ENCODE measurements at regions not wholly inside any gene's neighbourhood (a gene's known extent, or its start where the extent isn't known, plus 50 kb on each side); places are given as distances from the start of the nearest gene placed in this dataset.
"Not testable (repeated sequence)": the region's sequence is repeated elsewhere in the genome, so short reads cannot be mapped to it uniquely, and the experiment has no call there.

DNA sequence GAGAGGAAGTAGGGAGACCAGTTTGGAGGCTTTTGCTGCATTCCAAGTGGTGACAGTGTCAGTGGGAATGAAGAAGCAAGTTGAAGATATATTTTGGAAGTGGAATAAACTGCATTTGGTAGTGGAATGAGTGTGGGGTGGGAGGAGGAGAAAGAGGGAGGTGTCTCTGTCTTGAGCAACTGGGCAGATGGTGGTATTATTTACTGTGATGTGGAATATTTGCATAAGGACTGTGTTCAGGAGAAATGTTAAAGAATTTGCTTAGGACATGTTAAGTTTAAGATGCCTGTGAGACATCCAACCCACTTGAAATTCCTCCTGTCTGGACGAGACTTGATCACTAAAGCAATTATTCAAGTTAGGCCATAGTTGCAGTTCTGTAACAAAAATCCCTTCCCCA lies 448.9 kb upstream of the AMOT start:
- in situ Hi-C loops (cut with HindIII; ENCODE audit: low sequenced_read_pairs) = no loop called here
- DNase-seq (ENCODE audit: low spot score) = no peak

DNA sequence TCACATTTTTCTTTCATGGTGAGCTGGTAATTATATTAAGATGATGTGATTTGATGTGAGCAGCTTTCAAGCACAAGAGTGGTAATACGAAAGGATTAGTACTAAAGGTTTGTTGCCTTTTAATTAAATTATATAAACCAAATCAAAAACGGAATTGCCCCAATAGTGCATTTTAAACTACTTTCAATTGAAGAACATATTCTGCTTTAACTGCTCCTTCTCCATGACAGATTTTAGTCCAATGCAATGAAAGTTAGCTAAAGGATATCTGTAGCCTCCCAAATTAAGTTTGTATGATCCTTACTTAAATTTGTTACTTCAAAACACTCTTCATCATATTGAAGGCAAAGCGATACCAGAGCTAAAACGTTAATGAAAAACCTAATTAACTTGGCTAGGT lies 447.1 kb upstream of the AMOT start:
- DNase-seq (ENCODE audit: low spot score) = no peak
- in situ Hi-C loops (cut with HindIII; ENCODE audit: low sequenced_read_pairs) = no loop called here

DNA sequence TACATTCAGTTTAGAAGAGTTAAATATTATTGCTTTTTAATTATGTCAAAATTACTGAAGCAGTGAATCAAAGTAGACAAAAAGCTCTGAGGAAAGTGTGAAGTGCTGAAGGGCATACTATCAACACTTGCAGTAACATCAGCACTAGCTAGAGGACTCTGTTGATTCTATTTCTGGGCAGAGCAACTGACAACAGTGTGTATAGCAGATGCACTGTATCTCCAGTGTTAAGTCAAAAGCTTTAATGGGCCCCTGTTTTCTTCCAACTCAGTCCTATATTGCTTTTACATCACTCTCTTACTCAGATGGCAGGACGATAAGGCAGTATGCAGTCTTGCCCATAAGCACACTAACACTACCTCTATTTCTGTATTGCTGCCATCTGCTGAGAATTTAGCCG lies 435.2 kb upstream of the AMOT start:
- no peak for DNase-seq (ENCODE audit: low spot score)
- in situ Hi-C loops (cut with HindIII; ENCODE audit: low sequenced_read_pairs) = no loop called here

DNA sequence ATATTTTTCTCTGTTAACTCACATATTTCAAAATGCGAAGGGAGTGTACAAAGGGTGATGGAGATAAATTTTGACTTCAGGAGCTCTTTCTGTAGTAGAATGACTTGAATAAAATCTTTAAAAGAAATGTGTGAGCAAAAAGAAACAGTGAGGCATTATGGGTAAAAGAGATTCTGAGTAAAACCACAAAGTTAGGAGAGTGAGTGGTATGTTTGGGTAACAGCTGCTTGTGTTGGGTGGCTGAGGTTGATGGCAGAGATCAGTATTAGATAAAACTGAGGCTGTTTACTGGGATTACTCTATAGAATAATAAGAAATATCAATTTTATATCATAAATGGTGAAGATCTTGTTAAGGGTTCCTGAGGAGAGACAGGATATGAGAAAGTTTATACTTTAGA lies 434.2 kb upstream of the AMOT start:
- in situ Hi-C loops (cut with HindIII; ENCODE audit: low sequenced_read_pairs) = no loop called here
- no peak for DNase-seq (ENCODE audit: low spot score)

DNA sequence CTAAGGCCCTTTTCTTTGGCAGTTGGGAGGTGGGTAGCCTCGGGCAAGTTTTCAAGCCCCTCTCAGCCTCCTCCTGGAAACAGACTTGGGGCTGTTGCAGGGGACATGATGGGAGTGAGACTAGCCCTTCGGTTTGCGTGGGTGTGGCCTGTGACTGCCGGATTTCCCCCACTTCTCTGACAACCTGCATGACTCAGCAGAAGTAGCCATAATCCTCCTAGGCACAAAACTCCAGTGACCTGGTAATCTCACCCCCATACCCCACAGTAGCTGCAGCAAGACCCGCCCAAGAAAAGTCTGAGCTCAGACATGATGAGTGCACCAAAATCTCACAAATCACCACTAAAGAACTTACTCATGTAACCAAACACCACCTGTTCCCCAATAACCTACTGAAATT lies 433.7 kb upstream of the AMOT start:
- in situ Hi-C loops (cut with HindIII; ENCODE audit: low sequenced_read_pairs) = no loop called here
- no peak for DNase-seq (ENCODE audit: low spot score)

DNA sequence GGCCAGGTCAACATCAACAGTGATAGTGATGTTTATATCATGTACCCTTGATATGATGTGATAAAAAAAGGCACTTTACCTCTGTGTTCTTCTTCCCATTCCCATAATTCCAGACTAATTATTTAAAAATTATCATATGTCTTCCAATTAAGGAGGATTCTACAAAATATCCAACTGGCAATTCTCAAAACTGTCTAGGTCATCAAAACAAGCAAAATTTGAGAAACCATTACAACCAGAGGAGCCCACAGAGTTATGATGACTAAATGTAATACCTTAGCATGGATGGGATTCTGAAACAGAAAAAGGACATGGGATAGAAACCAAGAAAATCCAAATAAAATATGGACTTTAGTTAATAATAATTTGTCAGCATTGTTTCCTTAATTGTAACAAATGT lies 428.6 kb upstream of the AMOT start:
- in situ Hi-C loops (cut with HindIII; ENCODE audit: low sequenced_read_pairs) = no loop called here
- no peak for DNase-seq (ENCODE audit: low spot score)

DNA sequence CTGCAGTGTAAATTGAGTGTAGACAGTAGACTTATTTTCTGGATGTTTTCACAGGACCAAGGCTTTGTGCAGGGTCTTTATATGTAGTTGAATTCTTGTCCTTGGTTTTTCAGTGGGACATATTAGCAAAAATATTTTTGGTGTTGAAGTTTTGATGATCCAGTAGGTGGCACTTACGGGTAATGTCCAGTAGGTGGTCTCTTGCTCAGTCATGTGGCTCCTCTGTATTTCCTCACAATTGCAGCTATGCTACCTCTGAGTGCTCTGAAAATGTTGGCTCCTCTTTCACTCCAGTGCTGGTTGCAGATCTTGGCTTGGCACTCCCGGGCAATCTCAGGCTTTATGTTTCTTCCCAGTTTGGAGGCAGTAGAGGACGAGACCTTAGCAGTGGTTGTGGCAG lies 419.8 kb upstream of the AMOT start:
- no peak for DNase-seq (ENCODE audit: low spot score)
- in situ Hi-C loops (cut with HindIII; ENCODE audit: low sequenced_read_pairs) = no loop called here

DNA sequence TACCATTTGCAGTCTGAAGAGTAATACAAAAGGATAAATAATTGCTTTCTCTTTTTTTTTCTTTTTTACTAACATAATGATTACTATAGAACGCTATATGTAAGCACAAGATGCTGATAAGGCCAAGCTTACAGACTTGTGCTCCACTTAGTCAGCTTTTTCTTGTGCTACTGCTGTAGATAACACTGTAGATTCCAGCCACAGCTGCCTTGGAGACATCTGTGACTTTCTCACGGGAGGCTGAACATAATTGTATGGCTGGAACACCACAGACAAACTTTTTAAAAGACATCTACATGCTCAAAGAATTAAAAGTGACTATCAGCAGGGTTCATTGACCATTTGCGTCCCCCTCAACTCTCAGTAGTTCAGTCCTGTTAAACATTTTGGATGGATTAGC lies 381.7 kb upstream of the AMOT start:
- in situ Hi-C loops (cut with HindIII; ENCODE audit: low sequenced_read_pairs) = no loop called here
- DNase-seq (ENCODE audit: low spot score) = no peak

DNA sequence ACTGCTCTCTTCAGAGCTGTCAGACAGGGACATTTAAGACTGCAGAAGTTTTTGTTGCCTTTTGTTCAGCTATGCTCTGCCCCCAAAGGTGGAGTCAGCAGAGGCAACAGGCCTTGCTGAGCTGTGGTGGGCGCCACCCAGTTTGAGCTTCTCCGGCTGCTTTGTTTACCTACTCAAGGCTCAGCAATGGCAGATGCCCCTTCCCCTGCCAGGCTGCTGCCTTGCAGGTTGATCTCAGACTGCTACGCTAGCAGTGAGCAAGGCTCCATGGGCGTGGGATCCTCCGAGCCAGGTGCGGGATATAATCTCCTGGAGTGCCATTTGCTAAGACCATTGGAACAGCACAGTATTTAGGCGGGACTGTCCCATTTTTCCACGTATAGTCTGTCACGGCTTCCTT lies 371.4 kb upstream of the AMOT start:
- no peak for DNase-seq (ENCODE audit: low spot score)
- in situ Hi-C loops (cut with HindIII; ENCODE audit: low sequenced_read_pairs) = no loop called here

DNA sequence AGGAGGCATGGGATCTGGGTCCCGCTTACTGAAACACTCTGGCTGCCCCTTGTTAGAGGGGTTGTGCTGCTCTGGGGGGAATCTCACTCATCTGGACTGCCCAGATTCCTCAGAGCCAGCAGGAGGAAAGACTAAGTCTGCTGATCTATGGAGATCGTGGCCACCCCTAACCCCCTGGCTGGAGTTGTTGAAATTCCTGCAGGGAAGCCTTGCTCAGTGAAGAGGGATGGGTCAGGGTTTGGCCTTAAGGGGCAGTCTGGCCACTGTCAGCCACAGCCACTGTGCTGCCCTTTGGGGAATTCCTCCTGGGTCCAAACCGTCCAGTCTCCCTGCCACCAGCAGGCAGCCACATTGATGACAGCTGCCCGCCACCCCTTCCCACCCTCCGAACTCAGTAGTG lies 362.0 kb upstream of the AMOT start:
- DNase-seq (ENCODE audit: low spot score) = no peak
- in situ Hi-C loops (cut with HindIII; ENCODE audit: low sequenced_read_pairs) = no loop called here

DNA sequence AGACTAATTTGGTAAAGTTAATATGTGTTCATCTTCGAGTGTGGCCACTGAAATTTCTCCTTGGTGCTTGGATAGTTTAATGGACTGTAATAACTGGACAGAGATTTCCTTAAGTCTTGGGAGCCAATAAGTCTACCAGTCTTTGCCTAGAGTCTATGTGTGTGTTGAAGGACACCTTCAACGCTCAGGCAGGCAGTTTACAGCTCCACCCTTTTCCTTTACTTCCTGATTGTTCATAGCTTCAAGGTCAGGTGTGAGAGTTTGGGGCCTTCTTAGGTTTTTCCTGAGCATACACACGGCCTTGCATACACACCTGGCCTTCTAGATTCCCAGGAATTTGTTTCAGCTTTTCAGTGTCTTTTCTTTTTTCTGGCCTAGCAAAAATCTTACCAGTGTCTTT lies 355.3 kb upstream of the AMOT start:
- DNase-seq (ENCODE audit: low spot score) = no peak
- in situ Hi-C loops (cut with HindIII; ENCODE audit: low sequenced_read_pairs) = no loop called here

DNA sequence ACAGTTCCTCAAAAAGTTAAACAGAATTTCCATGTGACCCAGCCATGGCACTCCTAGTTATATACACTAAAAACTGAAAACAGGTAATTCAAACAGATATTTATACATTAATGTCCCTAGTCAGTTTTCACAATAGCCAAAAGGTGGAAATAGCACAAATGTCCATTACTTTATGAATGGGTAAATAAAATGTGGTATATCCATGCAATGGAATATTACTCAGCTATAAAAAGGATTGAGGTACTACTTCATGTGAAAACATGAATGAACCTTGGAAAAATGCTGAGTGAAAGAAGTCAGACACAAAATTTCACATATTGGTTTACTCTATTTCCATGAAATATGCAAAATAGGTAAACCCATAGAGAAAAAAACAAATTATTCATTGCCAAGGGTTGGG lies 351.8 kb upstream of the AMOT start:
- in situ Hi-C loops (cut with HindIII; ENCODE audit: low sequenced_read_pairs) = no loop called here

DNA sequence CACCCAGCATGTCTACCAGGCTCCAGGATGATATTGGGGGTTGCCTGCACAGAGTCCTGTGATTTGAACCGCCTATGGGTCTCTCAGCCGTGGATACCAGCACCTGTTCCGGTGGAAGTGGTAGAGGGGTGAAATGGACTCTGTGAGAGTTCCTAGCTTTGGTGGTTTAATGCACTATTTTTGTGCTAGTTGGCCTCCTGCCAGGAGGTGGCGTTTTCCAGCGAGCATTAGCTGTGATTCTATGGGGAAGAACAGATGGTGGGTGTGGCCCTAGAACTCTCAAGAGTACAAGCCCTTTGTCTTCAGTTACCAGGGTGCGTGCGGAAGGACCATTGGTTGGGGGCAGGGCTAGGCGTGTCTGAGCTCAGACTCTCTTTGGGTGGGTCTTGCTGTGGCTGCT lies 316.9 kb upstream of the AMOT start:
- in situ Hi-C loops (cut with HindIII; ENCODE audit: low sequenced_read_pairs) = no loop called here
- DNase-seq (ENCODE audit: low spot score) = no peak

More for the DNA sequence above, 351.8 kb upstream of the AMOT start:
- no peak for DNase-seq (ENCODE audit: low spot score)

DNA sequence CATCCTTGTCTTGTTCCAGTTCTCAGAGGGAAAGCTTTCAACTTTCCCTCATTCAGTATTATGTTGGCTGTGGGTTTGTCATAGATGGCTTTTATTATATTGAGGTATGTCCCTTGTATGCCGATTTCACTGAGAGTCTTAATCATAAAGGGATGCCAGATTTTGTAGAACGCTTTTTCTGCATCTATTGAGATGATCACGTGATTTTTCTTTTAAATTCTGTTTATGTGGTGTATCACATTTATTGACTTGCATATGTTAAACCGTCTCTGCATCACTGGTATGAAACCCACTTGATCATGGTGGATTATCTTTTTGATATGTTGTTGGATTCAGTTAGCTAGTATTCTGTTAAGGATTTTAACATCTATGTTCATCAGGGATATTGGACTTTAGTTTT lies 313.7 kb upstream of the AMOT start:
- in situ Hi-C loops (cut with HindIII; ENCODE audit: low sequenced_read_pairs) = not testable (repeated sequence)

DNA sequence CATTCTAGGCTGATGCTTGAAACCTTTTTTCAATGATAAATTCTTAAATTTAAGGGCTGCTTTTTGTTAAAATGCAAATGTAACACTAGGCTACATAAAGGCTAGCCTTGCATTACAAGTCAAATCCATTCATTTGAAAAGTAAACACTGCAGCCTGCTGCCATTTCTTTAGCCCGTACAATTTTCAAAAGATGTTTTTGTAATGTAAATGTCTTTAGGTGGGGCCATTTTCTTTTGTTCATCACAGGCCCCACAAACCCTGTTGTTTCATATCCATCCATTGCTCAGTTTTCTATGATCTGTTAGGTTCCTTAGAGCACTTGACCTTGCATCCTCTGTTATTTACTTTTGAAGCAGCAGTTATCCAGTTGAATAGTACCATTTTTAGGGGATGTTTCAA lies 296.2 kb upstream of the AMOT start:
- DNase-seq (ENCODE audit: low spot score) = no peak

More for the DNA sequence above, 313.7 kb upstream of the AMOT start:
- not testable (repeated sequence) for DNase-seq (ENCODE audit: low spot score)

DNA sequence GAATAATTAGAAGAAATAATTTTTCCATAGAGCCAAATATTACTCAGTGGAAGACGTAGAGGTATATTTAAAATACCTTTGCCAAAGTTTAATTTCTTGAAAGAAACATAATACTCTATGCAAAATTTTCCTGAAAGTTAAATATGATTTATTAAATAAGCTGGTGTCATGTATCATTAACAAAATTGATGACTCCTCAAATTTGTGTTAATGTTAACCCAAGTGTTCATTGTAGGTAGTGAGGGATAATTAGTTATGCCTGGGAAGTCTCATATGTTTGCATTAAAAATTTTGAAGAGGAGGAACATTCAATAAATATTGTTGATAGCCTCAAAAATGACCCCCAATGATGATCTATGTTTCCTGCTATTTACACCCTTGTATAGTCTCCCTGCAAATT lies 292.7 kb upstream of the AMOT start:
- no peak for DNase-seq (ENCODE audit: low spot score)
- in situ Hi-C loops (cut with HindIII; ENCODE audit: low sequenced_read_pairs) = no loop called here

More for the DNA sequence above, 296.2 kb upstream of the AMOT start:
- in situ Hi-C loops (cut with HindIII; ENCODE audit: low sequenced_read_pairs) = no loop called here

DNA sequence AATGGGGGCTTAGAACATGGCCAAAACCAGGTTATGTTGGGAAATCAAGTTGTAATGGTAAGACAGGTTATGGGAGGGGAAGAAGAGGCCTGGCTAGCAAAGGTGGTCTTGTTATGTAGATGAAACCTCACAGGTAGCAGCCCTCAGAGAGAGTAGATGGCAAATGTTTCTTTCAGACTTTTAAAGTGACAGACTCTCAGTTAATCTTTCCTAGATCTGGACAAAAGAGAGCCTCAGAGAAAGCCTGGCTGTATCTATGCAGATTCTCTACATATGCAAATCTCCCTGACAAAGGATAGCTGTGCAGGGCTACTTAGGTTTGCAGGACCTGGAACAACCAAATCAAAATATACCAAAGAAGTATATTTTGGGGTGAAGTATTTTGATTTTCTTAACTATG lies 284.1 kb upstream of the AMOT start:
- DNase-seq (ENCODE audit: low spot score) = no peak
- in situ Hi-C loops (cut with HindIII; ENCODE audit: low sequenced_read_pairs) = no loop called here

DNA sequence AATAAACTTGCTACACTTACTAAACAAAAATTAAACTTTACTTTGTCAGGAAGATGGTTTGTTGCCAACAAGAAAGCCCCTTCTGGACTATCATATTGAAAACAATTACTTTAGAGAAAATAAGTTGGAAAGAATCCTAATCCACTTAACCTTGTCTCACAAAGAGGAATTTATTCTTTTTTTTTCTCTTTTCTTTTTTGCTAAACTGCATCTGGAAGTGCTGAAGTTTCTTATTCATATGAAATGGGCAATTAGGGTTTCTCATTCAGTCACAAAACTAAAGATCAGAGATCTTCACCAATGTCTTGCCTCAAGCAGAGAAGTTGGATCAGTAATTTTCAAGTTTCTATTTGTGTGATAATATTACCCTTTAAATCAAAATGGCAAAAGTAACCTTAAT lies 234.9 kb upstream of the AMOT start:
- DNase-seq (ENCODE audit: low spot score) = no peak
- in situ Hi-C loops (cut with HindIII; ENCODE audit: low sequenced_read_pairs) = no loop called here

DNA sequence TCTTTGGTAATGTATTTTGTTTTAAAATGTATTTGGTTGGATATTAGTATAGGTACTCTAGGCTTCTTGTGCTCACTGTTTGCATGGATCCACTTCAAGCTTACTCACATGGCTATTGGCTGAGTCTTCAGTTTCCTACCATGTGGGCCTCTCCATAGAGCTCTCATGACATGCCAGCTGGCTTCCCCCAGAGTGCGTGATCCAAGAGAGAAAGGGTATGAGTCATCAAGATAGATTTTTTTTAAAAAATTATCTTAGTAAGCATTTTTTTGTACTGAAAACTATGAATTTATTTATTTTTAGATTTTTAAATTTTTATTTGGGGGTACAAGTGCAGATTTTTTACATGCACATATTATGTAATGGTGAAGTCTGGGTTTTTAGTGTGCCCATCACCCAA lies 219.1 kb upstream of the AMOT start:
- no peak for DNase-seq (ENCODE audit: low spot score)
- in situ Hi-C loops (cut with HindIII; ENCODE audit: low sequenced_read_pairs) = no loop called here

DNA sequence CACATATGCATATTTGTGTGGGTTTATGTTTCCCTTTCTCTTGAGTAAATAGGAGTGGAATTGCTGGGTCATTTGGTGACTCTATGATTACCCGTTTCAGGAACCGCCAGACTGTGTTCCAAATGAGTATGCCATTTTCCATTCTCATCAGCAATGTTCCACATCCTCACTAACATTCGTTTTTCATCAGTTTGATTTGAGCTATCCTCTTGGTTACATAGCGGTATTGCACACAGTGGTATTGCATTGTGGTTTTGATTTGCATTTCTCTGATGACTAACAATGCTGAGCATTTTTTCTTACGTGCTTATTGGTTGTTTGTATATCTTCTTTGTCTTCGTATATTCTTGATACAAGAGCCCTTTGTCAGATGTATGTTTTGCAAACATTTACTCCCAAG lies 218.0 kb upstream of the AMOT start:
- in situ Hi-C loops (cut with HindIII; ENCODE audit: low sequenced_read_pairs) = no loop called here
- DNase-seq (ENCODE audit: low spot score) = no peak

DNA sequence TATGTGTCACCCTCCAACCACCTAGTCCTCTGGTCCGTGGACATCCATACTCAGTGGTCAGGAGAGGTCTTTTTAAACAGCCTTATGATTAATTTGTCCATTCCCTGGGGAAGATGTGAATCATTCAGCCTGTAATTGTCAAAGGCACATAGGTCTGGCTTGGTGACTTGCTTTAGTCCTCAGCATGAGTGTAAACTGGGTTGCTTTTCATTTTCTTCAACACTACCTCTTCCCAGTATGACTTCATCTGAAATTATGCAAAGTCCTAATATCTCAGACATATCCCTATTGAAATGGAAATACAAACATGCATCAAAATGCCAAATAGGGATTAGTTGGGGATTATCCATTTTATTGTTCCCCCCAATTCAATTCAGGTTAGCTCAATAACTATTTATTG lies 208.3 kb upstream of the AMOT start:
- in situ Hi-C loops (cut with HindIII; ENCODE audit: low sequenced_read_pairs) = no loop called here
- DNase-seq (ENCODE audit: low spot score) = no peak

DNA sequence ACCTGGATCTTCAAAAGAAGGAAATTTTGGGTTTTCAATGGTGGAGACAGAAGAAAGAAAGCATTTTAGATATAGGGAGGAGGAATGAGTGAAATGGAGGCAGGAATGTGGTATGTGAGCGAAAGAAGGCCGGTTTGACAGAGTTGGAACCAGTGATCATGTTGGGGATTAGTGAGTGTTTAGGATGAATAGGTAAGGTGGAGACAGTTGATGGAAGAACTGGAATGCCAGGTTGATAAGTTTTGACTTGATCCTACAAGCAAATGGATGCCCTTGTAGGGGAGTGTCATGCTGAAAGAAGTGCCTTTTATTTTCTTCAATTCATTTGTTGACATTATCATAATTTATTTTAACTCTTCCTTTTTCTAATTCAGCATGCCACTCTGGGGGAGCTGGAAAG lies 207.8 kb upstream of the AMOT start:
- DNase-seq (ENCODE audit: low spot score) = no peak
- in situ Hi-C loops (cut with HindIII; ENCODE audit: low sequenced_read_pairs) = no loop called here

Measured in G401 (cell line).